ENCODE measurements at regions not wholly inside any gene's neighbourhood (a gene's known extent, or its start where the extent isn't known, plus 50 kb on each side); places are given as distances from the start of the nearest gene placed in this dataset.
A peak's percentile ranks its signal among the peaks of the same experiment; 100 is the strongest.

DNA sequence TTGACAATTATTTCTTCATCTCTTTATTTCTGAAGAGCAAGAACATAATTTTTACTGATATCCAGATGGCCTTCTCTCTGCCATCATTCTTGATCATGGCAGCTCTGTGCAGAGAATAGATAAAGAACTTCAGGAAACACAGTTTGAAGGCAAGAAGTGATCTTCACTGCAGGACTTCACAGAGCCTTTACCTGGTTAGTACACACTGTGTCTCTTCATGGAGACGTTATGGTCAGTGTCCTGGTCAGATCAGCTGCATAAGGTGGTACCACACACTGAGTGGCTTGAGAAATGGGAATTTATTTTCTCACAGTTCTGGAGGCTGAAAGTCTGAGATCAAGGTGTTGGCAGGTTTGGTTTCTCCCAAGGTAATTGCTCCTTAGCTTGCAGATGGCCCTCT, 129.5 kb downstream of the UTP18 start:
- DNase-seq: no peak

DNA sequence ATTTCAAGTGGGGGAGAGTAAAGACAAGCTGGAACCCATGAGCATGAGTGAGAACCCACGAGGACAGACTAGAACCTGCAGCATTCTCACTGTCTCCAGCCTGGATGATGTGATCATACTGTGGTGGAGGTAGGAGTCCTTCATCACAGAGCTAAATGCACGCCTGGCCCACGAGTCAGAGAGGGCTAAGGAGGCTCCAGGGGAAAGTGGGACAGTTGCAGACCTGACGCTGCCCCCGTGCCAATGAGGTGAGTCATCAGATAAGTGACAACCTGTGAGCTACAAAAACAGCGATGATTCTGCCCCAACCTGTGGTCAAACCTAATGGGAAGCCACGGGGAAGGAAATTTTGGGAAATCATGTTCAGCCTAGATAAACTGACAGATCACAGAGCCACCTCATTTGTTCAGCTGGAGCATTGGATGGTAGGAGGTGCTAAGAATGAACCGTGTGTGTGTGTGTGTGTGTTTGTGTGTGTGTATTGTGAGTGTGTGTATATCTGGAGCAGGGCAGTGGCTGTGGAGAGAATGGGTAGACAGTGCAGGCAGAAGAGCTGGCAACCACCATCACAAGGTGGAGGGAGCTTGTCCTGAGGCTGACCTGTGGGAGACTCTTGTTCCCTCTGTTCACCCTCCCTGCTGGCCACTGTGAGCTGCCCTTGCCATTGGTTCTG, 131.8 kb downstream of the UTP18 start:
- DNase-seq: no peak

GRCh38 chr17:51395621-51396020, 135.3 kb downstream of the UTP18 start:
- no peak for DNase-seq

DNA sequence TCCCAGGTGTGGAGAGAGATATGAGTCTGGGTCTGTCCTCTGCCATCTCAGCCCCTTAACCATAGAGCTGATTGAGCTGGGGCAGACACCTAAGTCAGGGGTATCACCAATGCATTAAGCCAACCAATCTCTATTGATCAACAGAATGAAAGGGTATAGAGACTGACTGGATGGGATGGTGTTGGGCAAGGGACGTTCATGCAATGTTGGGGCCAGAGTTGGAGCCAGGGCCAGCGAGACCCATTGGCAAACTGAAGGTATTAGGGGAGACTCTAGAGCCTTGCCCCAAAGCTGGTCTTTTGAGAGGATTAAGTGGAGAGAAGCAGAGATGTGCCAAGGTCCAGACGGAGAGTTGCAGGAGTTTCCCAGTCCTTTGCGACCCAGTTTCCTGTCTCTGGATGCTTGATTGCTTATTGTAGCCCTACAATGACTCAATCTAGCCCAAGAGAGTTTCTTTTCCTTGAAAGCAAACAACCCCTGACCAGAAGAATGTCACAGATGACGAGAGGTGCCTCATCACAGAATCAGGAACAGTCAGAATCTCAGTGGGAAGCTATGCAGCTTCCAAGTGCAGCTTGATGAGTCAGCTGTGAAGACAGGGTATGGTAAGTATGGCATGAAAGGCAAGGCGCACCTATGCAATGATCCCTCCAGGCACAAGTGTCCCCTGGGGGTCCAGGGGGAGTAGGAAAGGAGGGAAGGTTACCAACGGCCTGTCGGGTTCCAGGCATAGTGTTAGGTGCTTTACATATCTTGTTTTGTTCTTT, 137.2 kb downstream of the UTP18 start:
- no peak for DNase-seq

DNA sequence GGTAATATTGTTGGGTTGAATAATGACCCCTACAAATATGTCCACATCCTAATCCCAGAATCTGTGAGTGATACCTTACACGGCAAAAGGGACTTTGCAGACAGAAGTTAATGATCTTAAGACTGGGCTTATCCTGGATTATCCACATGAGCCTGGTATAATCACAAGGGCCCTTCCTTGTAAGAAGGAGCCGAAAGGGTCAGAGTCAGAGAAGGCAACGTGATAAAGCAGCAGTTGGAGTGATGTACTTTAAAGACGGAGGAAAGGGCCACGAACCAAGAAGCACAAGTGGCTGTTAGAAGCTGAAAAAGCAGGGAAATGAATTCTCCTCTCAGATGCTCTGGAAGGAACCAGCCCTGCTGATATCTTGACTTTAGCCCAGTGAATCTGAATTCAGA, 137.8 kb downstream of the UTP18 start:
- no peak for DNase-seq

DNA sequence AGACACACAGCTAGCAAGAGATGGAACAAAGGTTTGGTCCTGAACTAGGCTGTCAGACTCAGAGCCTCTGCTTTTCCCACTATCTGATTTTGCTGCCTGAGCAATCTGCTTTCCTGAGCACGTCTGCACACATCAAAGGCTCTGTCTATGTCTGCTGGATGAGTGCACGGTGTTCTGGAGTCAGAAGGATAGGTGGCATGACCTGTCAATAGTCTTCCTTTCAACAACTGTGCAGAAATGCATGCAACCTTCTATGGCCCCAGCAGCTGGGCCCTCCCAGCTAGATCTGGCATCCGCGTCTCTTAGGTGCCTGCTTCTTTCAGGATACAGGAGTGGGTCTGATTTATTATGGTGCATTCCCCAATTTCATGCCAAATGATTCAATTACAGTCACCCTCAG, 138.3 kb downstream of the UTP18 start:
- no peak for DNase-seq

GRCh38 chr17:51401279-51401678, 140.9 kb downstream of the UTP18 start:
- DNase-seq: no peak

GRCh38 chr17:51402899-51403298, 142.6 kb downstream of the UTP18 start:
- DNase-seq: no peak

- DNase-seq: no peak
Observed at GRCh38 chr17:51407576-51407975, 147.2 kb downstream of the UTP18 start.

DNA sequence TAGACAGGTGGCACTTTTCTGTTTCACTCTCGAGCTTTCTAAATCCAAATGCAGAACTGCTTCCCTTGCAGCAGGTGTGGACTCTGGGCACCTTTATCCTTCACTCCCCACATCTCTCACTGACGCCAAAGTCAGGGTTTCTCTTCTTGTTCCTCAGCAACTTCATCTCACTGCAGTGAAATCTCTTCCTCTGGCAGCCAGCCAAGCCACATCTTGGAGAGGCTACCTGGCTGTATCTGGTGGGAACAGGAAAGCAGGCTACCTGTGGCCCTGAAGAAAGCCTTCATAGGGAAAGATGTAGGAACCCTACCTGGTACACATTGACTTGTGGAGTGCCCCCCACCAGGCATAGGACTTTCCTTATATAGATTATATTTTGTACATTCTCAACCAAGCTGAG, 159.1 kb downstream of the UTP18 start:
- no peak for DNase-seq

DNA sequence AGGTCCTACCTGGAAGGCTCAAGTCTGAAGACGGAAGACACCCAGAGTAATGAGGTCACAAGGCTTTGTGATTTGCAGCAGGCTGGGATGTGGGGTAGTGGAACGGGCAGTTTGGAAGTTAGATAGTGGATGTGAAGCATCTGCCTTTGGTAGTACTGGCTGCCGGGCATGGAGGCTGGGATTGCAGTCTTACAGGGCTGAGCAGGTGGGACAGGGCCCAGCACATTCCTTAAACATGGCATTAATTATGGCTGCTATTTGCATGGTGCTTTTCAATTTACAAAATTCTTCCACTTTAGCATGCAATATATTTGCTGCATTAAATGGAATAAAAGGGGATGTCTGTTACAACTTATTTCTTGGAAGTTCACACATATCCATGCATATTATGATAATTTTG, 161.2 kb downstream of the UTP18 start:
- DNase-seq: no peak

- DNase-seq: no peak
Observed at GRCh38 chr17:51422634-51423033, 162.3 kb downstream of the UTP18 start.

DNA sequence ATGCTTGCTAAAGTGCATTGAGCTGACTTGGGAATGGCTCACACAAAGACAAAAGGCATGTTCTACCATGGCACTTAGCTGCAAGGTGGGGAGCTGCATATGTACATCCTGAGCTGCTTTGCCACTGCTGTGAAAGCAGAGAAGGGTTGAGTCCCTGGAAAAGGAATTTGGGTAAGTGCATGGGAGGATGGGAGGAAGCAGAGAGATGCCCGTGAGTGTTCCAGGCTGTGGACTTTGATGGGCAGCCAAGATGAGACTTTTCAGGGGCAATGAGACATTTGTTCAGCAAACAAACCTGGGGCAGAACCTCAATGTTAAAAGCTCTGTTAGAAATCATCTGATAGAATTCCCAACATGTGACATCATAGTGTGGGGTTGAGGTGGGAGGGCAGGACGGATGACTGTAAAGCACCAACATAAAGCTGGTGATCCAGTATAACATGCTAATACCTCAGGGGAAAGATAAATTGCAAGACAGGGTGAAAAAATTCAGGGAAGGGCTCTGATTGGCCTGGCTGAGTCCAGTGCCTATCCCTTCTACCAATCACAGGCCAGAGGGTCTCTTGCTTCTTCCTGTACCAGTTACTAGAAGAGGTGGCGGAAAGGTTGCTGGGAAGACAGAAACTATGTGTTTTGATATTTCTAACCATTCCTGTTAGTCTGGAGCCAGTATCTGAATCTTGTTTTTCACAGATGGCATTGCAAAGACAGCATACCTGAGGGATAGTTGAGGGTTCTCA, 163.2 kb downstream of the UTP18 start:
- no peak for DNase-seq

- DNase-seq: no peak
Observed at GRCh38 chr17:51425773-51426172, 165.4 kb downstream of the UTP18 start.

GRCh38 chr17:51427323-51427811, 167.0 kb downstream of the UTP18 start:
- peak; percentile 64 for DNase-seq

- peak; percentile 80 for DNase-seq
Observed at GRCh38 chr17:51427856-51428255, 167.5 kb downstream of the UTP18 start.

DNA sequence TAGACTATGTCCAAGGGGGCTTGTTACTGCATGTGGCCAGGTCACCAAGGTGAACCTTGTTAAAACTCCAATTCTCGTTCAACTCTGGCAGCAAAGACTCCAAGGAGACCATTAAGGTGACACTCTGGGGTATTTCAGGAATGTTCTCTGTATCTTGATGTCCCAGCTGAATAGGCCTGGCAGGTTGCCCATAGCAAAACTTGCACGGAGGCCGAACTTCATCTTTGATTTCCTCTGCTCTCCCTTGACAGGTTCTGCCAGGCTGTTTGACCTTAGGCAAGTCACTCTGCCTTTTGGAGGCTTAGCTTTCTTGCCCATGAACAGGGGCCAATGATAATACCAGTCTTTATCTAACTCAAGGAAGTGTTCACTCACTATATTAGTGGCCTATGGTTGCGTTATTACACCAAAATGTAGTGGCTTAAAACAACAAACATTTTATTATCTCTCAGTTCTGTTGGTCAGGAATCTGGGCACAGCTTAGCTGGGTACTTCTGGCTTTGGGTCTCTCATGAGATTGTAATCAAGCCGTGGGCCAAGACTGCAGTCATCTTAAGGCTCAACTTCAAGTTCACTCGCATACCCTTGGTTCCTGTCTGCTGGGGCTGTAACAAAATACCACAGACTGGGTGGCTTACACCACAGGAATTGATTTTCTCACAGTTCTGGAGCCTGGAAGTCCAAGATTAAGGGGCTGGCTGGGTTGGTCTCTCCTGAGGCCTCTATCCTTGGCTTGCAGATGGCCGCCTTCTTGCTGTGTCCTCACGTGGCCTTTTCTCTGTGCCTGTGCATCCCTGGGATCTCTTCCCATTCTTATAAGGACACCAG, 168.5 kb downstream of the UTP18 start:
- peak; percentile 14 for DNase-seq

DNA sequence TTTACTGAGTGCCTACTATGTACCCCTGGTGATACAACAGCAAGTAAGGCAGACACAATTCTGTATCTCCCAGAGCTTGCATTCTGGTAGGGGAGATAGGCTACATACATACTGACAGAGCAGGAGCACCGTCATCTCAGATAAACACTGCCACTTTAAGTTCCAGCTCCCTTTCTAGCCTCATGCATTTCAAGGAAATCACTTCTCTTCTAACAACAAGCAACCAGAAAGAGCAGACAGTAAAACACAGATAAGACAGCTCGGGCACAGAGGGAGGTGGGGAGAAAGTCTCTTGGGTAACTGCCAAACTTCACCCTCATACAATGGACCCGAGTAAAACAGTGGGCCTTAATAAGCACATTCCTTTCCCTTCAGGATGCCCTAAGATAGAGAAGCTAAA, 169.6 kb downstream of the UTP18 start:
- DNase-seq: peak; percentile 32

- DNase-seq: peak; percentile 6
Observed at GRCh38 chr17:51430591-51430990, 170.2 kb downstream of the UTP18 start.

- DNase-seq: no peak
Observed at GRCh38 chr17:51434434-51435170, 174.3 kb downstream of the UTP18 start.

DNA sequence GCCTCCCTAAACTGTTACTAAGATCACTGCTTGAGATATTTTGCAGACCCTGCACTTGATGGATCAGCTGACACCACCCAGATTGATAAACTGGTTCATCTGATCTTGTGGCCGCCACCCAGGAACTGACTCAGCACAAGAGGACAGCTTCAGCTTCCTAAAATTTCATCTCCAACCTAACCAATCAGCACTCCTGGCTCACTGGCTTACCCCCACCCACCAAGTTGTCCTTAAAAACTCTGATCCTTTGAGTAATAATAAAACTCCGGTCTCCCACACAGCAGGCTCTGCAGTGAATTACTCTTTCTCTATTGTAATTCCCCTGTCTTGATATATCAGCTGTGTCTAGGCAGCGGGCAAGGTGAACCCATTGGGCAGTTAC, 174.8 kb downstream of the UTP18 start:
- DNase-seq: peak; percentile 36

DNA sequence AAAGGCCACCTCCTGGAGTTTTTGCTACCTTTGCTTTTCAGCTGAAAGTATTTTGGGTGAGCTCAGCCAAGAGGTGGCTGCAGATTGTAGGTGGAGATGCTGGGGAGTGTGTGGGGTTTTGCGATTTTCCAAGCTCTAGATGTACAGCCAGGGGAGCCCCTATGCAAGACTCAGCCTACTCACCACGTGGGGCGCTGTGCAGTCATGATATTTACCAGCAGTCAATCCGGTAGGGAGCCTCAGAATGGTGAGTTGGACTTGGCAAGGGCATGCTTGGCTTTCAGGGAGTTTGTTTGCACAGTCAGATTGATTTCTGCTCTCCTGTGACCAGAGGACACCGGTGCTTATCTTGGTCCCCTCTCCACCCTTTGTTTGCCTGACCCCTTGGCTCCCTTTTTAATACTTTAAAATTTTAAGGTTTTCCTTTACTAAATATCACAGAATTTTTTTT, 175.3 kb downstream of the UTP18 start:
- peak; percentile 61 for DNase-seq
